Adrenal gland (tissue), 9 donors: ENCODE measurements at regions not wholly inside any gene's neighbourhood (a gene's known extent, or its start where the extent isn't known, plus 50 kb on each side); places are given as distances from the start of the nearest gene placed in this dataset.

Experiments used
- DNase-seq, 7 donors: peaks; one replicate each; pipeline ENCODE4 v3.0.0-alpha.2; 2019 to 2020
- H3K27ac ChIP-seq, 5 donors: fragments of 200-600 bp; sonication (generic) in 4 of 5; 1 replicate in 3 of 5; 2 replicates in 2 of 5; pipeline versions ENCODE4 v1.5.1 to v1.8.0; 2016 to 2020; ENCODE audit warnings: mild to moderate bottlenecking in 1 of 5
- H3K27me3 ChIP-seq: fragments of 200-600 bp; 2 replicates; pipeline ENCODE4 v1.8.0; 2021
- H3K36me3 ChIP-seq, 2 donors: fragments of 200-600 bp; replicated peaks in 1 of 2; 1 replicate in 1 of 2; 2 replicates in 1 of 2; pipeline versions ENCODE4 v1.5.1 to v1.8.0; 2018 to 2022
- H3K4me1 ChIP-seq, 2 donors: fragments of 200-600 bp; replicated peaks in 1 of 2; 1 replicate in 1 of 2; 2 replicates in 1 of 2; pipeline versions ENCODE4 v1.5.1 to v1.8.0; 2018 to 2021
- H3K4me3 ChIP-seq, 4 donors: fragments of 200-600 bp; sonication (generic) in 3 of 4; one replicate each; pipeline ENCODE4 v1.5.1; 2016 to 2018
- H3K9me3 ChIP-seq, 3 donors: fragments of 200-600 bp; sonication (generic) in 1 of 3; replicated peaks in 1 of 3; 1 replicate in 2 of 3; 2 replicates in 1 of 3; pipeline versions ENCODE4 v1.5.1 to v1.8.0; 2016 to 2021
- POLR2A ChIP-seq, 2 donors: fragments of 450-650 bp; IDR thresholded peaks; one replicate each; pipeline ENCODE4 v1.6.1; 2017; ENCODE audit warnings: antibody characterized with exemption in 2 of 2, mild to moderate bottlenecking in 2 of 2, moderate library complexity in 1 of 2
- WGBS, 4 donors: extraction: QIAGEN DNeasy Blood & Tissue Kit in 2 of 4; methylation state at CpG; one replicate each; pipeline versions ENCODE4 v1.1.5 to v1.1.7; 2013 to 2017; 5-methylcytosine and 5-hydroxymethylcytosine counted together
- intact Hi-C, 2 donors: fragments of 100-400 bp; cut with DNase I; formaldehyde crosslinking; loops; one replicate each; pipeline versions ENCODE4 v1.14.1 to v1.15.0; 2022 to 2023
- TF ChIP-seq, protein P1 (sequence below), 6 experiments: fragments of 450-650 bp in 4 of 6; fragments of 200-600 bp in 2 of 6; sonication (generic) in 1 of 6; IDR thresholded peaks; 1 replicate in 5 of 6; 2 replicates in 1 of 6; pipeline versions ENCODE4 v1.5.1 to v1.8.0; 2016 to 2021; ENCODE audit warnings: antibody characterized with exemption in 6 of 6, mild to moderate bottlenecking in 2 of 6, moderate library complexity in 1 of 6
- donor health status: healthy with polysubstance abuse.
- donor health status: Bipolar disorder and iron deficiency.
- donor health status: DM: yes; HTN: yes; CAD: no.
- donor health status: DM: no; HTN: no; CAD: no.
- donor health status: DM: no; HTN: no; CAD: no.

DNA sequence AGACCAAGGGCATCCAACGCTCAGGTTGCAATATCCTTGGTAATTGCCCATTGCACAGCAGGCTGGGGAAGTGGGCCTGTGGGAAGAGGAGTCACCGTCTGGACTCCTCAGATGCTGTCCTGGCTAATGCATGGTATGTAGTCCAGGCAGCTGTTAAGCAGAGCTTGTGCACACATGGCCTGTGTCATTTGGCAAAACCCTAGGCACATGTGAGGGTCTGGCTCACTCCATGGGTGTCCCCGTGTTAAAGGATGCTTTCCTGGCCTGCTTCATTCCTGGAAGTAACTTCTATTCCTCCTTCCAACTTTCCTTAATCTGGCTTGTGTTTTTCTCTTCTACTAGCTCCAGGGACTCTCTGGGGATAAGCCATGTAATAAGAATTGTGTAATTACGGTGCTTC lies 378.0 kb upstream of the CA10 start:
- WGBS, 4 donors = 60 to 68% (median 62%) methylated on average over 3 to 4 of the region's 4 CpGs
- TF ChIP-seq POLR2A (IDR thresholded peaks at IDR 0.05) = no peak
- H3K4me3 ChIP-seq = no peak overlapping the region
- H3K9me3 ChIP-seq = no peaks in the 10 kb centered on the region
- no peaks in the 10 kb centered on the region for H3K4me1 ChIP-seq
- intact Hi-C loops = no loop called here
- no peak for DNase-seq
- H3K36me3 ChIP-seq = no peaks in the 10 kb centered on the region
- H3K27me3 ChIP-seq = no peaks in the 10 kb centered on the region
- no peak overlapping the region for H3K27ac ChIP-seq

DNA sequence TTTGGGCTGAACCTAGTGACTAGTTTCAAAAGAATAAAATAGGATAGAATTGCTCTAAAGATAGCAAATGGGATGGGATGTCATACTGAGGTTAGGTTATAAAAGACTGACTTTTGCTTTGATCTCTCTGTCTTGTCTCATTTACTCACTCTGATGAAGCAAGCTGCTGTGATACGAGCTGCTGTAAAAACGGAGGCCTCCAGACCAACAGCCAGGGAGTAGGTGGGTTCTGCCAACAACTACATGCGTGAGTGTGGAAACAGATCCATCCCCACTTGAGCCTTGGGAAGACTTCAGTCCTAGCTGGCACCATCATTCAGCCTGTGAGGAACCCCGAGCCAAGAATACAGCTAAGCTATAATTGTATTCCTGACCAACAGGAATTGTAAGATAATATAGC lies 373.9 kb upstream of the CA10 start:
- intact Hi-C loops = no loop called here
- no peak for DNase-seq
- Histone ChIP-seq H3K4me3 (no peak overlapping the region), H3K36me3 (no peaks in the 10 kb centered on the region), H3K27ac (no peak overlapping the region), H3K9me3 (no peaks in the 10 kb centered on the region), H3K27me3 (no peaks in the 10 kb centered on the region), H3K4me1 (no peaks in the 10 kb centered on the region)
- no peak for TF ChIP-seq POLR2A (IDR thresholded peaks at IDR 0.05)
- TF ChIP-seq, protein P1, sequence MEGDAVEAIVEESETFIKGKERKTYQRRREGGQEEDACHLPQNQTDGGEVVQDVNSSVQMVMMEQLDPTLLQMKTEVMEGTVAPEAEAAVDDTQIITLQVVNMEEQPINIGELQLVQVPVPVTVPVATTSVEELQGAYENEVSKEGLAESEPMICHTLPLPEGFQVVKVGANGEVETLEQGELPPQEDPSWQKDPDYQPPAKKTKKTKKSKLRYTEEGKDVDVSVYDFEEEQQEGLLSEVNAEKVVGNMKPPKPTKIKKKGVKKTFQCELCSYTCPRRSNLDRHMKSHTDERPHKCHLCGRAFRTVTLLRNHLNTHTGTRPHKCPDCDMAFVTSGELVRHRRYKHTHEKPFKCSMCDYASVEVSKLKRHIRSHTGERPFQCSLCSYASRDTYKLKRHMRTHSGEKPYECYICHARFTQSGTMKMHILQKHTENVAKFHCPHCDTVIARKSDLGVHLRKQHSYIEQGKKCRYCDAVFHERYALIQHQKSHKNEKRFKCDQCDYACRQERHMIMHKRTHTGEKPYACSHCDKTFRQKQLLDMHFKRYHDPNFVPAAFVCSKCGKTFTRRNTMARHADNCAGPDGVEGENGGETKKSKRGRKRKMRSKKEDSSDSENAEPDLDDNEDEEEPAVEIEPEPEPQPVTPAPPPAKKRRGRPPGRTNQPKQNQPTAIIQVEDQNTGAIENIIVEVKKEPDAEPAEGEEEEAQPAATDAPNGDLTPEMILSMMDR (IDR thresholded peaks at IDR 0.05) = no peak
- WGBS, 4 donors = 54 to 80% (median 57%) methylated on average over 3 to 4 of the region's 4 CpGs

DNA sequence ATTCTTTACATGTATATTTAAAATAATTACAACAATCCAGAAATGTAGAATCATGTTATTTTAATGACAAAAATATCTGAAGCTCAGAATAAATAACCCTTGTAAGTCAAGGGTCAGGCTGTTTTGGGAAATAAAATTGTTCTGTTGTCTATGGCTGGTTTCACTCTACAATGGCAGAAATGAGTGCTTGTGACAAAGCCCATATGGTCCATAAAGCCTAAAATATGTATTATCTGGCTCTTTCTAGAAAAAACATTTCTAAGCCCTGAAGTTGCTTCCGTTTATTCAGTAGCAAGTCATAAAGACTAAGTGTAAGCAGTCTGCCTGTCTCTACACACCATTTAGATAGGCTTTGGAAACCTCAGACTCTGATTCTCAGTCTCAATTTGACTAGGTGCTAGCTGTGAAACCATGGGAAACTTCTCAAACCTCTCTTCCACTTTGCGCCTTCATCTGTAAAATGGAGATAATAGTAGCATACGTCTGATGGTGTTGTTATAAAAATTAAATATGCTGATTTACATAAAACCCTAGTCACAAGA lies 365.7 kb upstream of the CA10 start:
- Histone ChIP-seq H3K4me1 (no peaks in the 10 kb centered on the region), H3K27ac (no peak overlapping the region), H3K36me3 (no peaks in the 10 kb centered on the region), H3K27me3 (no peaks in the 10 kb centered on the region), H3K4me3 (no peak overlapping the region), H3K9me3 (no peaks in the 10 kb centered on the region)
- WGBS, 4 donors = 67 to 75% (median 69%) methylated on average over 3 of the region's 3 CpGs
- intact Hi-C loops = no loop called here
- TF ChIP-seq, protein P1 (IDR thresholded peaks at IDR 0.05) = no peak
- no peak for TF ChIP-seq POLR2A (IDR thresholded peaks at IDR 0.05)
- DNase-seq = no peak

DNA sequence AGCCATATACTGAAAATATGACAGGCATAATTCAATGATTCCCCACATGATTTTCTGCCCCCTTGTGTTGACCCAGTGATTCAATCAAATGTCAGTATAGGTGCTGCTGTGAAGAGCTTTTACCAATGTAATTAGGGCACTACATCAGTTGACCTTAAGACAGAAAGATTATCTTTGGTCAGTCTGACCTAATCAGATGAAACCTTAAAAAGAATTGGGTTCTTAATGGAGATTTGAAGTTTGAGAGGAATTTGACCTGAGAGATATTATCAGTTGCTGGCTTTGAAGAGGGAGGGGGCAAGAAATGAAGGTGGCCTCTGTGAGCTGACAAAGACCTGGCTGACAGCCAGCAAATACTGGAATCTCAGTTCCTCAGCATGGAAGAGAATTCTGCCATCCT lies 358.7 kb upstream of the CA10 start:
- no peak for DNase-seq
- H3K27ac ChIP-seq = no peak overlapping the region
- TF ChIP-seq, protein P1 (IDR thresholded peaks at IDR 0.05) = no peak
- no peak for TF ChIP-seq POLR2A (IDR thresholded peaks at IDR 0.05)
- H3K9me3 ChIP-seq = no peaks in the 10 kb centered on the region
- no peak overlapping the region for H3K4me3 ChIP-seq
- no peaks in the 10 kb centered on the region for H3K27me3 ChIP-seq
- no peaks in the 10 kb centered on the region for H3K4me1 ChIP-seq
- intact Hi-C loops = no loop called here
- no peaks in the 10 kb centered on the region for H3K36me3 ChIP-seq

DNA sequence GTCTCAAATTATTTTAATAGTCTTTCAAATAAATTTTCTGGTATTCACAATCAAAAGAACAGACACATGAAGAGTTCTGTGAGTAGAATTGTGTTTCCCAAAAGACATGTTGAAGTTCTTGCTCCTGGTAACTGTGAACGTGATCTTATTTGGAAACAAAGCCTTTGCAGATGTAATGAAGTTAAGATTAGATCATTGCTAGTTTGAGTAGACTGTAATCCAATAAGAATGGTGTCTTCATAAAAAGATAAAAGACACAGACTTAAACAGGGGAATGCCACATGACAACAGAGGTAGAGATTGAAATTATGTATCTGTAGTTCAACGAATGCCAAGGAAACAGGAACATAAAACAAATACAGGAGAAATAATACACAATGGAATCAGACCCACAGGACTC lies 357.4 kb upstream of the CA10 start:
- no peaks in the 10 kb centered on the region for H3K36me3 ChIP-seq
- H3K4me1 ChIP-seq = no peaks in the 10 kb centered on the region
- DNase-seq = no peak
- TF ChIP-seq POLR2A (IDR thresholded peaks at IDR 0.05) = no peak
- TF ChIP-seq, protein P1 (IDR thresholded peaks at IDR 0.05) = no peak
- H3K27me3 ChIP-seq = no peaks in the 10 kb centered on the region
- H3K27ac ChIP-seq = no peak overlapping the region
- H3K4me3 ChIP-seq = no peak overlapping the region
- intact Hi-C loops = no loop called here
- 47 to 67% (median 58%) methylated on average over 2 of the region's 2 CpGs for WGBS, 4 donors
- H3K9me3 ChIP-seq = no peaks in the 10 kb centered on the region
